Tibial nerve (tissue), 4 donors: ENCODE measurements at regions not wholly inside any gene's neighbourhood (a gene's known extent, or its start where the extent isn't known, plus 50 kb on each side); places are given as distances from the start of the nearest gene placed in this dataset.

Experiments
- DNase-seq, 2 donors: peaks; one replicate each; pipeline ENCODE4 v3.0.0-alpha.2; 2019; ENCODE audit warnings: low spot score in 2 of 2
- H3K27ac ChIP-seq, 4 donors: fragments of 200-600 bp; sonication (generic) in 3 of 4; one replicate each; pipeline ENCODE4 v1.5.1; 2017 to 2019; ENCODE audit warnings: mild to moderate bottlenecking in 1 of 4
- H3K27me3 ChIP-seq, 2 donors: fragments of 200-600 bp; sonication (generic) in 1 of 2; one replicate each; pipeline versions ENCODE4 v1.5.1 to v1.6.0; 2017 to 2019
- H3K36me3 ChIP-seq, 3 donors: fragments of 200-600 bp; sonication (generic); one replicate each; pipeline ENCODE4 v1.5.1; 2018 to 2019
- H3K4me1 ChIP-seq, 4 donors: fragments of 200-600 bp; sonication (generic) in 3 of 4; one replicate each; pipeline ENCODE4 v1.5.1; 2017 to 2019
- H3K4me3 ChIP-seq, 4 donors: fragments of 200-600 bp; sonication (generic) in 3 of 4; one replicate each; pipeline ENCODE4 v1.5.1; 2017 to 2019; ENCODE audit warnings: mild to moderate bottlenecking in 1 of 4, moderate library complexity in 1 of 4
- H3K9me3 ChIP-seq, 4 donors: fragments of 200-600 bp; sonication (generic) in 3 of 4; one replicate each; pipeline ENCODE4 v1.5.1; 2017 to 2019
- EP300 ChIP-seq, 2 donors: sonication (generic); formaldehyde crosslinking; IDR thresholded peaks; one replicate each; pipeline ENCODE4 v1.6.1; 2017; ENCODE audit warnings: antibody characterized with exemption in 2 of 2, mild to moderate bottlenecking in 1 of 2
- POLR2A ChIP-seq, 2 donors: fragments of 450-650 bp; IDR thresholded peaks; one replicate each; pipeline ENCODE4 v1.6.1; 2017; ENCODE audit warnings: antibody characterized with exemption in 2 of 2, mild to moderate bottlenecking in 2 of 2, moderate library complexity in 2 of 2
- WGBS, 2 donors: methylation state at CpG; one replicate each; pipeline ENCODE4 v1.1.5; 2018; 5-methylcytosine and 5-hydroxymethylcytosine counted together
- TF ChIP-seq, protein P1 (sequence below), 5 experiments: fragments of 200-600 bp in 3 of 5; fragments of 450-650 bp in 2 of 5; sonication (generic) in 3 of 5; IDR thresholded peaks; one replicate each; pipeline ENCODE4 v1.5.1; 2016 to 2019; ENCODE audit warnings: antibody characterized with exemption in 5 of 5, mild to moderate bottlenecking in 3 of 5, moderate library complexity in 2 of 5

DNA sequence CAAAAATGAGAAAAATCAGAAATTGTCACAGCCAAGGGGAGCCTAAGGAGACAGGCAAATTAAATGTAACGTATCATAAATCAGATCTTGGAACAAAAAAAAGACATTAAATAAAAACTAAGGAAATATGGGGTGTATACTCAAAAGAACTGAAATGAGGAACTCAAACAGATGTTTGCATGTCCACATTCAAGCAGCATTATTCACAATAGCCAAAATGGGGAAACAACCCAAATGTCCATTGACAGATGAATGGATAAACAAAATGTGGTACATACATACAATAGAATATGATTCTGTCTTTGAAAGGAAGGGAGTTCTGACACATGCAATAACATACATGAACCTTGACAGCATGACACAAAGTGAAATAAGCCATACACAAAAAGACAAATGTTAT, 155.8 kb upstream of the KLF7 start:
- Histone ChIP-seq H3K36me3 (no peaks in the 10 kb centered on the region), H3K9me3 (no peaks in the 10 kb centered on the region), H3K4me1 (peaks cover 0 to 6% (median 0%) of the 10 kb centered on the region in 4 donors), H3K27ac (no peak overlapping the region), H3K4me3 (no peak overlapping the region), H3K27me3 (no peaks in the 10 kb centered on the region)
- WGBS, 2 donors: 85 to 91% methylated on average over 1 of the region's 1 CpG
- no peak for DNase-seq
- TF ChIP-seq EP300 (IDR thresholded peaks at IDR 0.05) (peak in 1 of 2 donors; percentile 29), POLR2A (IDR thresholded peaks at IDR 0.05) (no peak)
- TF ChIP-seq, protein P1, sequence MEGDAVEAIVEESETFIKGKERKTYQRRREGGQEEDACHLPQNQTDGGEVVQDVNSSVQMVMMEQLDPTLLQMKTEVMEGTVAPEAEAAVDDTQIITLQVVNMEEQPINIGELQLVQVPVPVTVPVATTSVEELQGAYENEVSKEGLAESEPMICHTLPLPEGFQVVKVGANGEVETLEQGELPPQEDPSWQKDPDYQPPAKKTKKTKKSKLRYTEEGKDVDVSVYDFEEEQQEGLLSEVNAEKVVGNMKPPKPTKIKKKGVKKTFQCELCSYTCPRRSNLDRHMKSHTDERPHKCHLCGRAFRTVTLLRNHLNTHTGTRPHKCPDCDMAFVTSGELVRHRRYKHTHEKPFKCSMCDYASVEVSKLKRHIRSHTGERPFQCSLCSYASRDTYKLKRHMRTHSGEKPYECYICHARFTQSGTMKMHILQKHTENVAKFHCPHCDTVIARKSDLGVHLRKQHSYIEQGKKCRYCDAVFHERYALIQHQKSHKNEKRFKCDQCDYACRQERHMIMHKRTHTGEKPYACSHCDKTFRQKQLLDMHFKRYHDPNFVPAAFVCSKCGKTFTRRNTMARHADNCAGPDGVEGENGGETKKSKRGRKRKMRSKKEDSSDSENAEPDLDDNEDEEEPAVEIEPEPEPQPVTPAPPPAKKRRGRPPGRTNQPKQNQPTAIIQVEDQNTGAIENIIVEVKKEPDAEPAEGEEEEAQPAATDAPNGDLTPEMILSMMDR (IDR thresholded peaks at IDR 0.05): no peak

DNA sequence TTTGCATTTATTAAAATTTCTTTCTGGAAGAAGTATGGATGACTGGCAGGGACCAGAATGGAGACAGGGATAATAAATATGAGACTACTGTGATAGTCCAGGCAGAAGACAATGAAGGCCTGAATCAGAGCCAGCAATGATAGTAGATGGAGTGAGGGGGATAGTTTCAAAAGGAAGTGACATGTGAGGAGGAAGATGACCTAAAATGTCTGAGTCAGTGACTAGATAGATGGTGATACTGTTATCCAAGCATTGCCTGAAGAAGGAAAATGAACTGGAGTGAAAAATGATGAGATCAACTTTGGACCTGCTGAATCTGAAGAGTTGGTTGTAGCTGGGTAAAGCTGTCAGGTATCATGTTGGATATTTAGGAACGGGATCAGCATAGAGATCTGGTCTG, 158.3 kb upstream of the KLF7 start:
- no peak overlapping the region for H3K4me3 ChIP-seq
- 83 to 92% methylated on average over 1 of the region's 1 CpG for WGBS, 2 donors

DNA sequence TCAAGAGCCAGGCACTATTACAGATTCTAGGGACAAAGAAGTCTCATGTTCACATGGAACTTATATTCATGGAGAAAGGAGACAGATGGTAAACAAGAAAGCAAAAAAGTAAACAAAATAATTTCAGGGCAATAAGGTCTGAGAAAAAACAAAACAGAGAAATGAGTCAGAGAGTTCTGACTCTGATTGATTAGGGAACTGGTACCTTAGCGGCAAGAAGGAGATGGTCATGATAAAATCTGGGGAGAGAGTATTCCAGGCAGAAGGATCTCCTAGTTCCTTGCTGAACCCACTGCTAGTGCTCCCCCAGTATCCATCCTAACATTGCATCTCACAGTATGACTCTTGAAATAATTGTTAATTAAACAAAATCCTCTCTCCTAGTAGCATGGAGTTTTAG, 161.8 kb upstream of the KLF7 start:
- TF ChIP-seq EP300 (IDR thresholded peaks at IDR 0.05) (no peak), POLR2A (IDR thresholded peaks at IDR 0.05) (no peak)
- TF ChIP-seq, protein P1 (IDR thresholded peaks at IDR 0.05): no peak
- H3K27me3 ChIP-seq: no peaks in the 10 kb centered on the region
- H3K4me3 ChIP-seq: no peak overlapping the region
- 75 to 94% methylated on average over 1 of the region's 1 CpG for WGBS, 2 donors
- H3K9me3 ChIP-seq: no peaks in the 10 kb centered on the region
- H3K4me1 ChIP-seq: no peaks in the 10 kb centered on the region
- DNase-seq: no peak
- H3K36me3 ChIP-seq: no peaks in the 10 kb centered on the region
- no peak overlapping the region for H3K27ac ChIP-seq

More for the DNA sequence above, 158.3 kb upstream of the KLF7 start:
- TF ChIP-seq EP300 (IDR thresholded peaks at IDR 0.05) (no peak), POLR2A (IDR thresholded peaks at IDR 0.05) (no peak)
- TF ChIP-seq, protein P1 (IDR thresholded peaks at IDR 0.05): no peak
- Histone ChIP-seq H3K36me3 (no peaks in the 10 kb centered on the region), H3K4me1 (no peaks in the 10 kb centered on the region), H3K27ac (no peak overlapping the region), H3K9me3 (no peaks in the 10 kb centered on the region), H3K27me3 (no peaks in the 10 kb centered on the region)
- no peak for DNase-seq

DNA sequence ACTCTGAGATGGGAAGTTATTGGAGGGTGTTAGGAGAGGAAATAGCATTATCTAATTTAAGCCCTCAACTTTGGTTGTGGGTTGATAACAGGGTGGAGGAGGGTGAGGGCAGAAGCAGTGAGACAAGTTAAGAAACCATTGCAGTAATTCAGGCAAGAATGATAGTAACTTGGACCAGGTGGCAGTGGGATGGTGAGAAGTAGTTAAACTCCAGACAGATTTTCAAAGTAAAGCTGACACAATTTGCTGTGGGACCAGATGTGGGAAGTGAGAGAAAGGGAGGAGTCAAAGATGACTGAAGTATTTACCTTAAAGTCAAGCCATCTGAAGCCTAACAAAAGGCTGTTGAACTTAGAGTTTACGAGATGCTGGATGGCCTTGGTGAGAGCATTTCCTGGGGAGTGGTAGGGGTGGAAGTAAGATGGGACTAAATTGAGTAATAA, 163.2 kb upstream of the KLF7 start:
- TF ChIP-seq, protein P1 (IDR thresholded peaks at IDR 0.05): no peak
- H3K9me3 ChIP-seq: no peaks in the 10 kb centered on the region
- H3K4me3 ChIP-seq: no peak overlapping the region
- peaks cover 0 to 5% (median 1%) of the 10 kb centered on the region in 4 donors for H3K4me1 ChIP-seq
- no peak overlapping the region for H3K27ac ChIP-seq
- H3K27me3 ChIP-seq: no peaks in the 10 kb centered on the region
- WGBS, 2 donors: 72 to 79% methylated on average over 1 of the region's 1 CpG
- no peaks in the 10 kb centered on the region for H3K36me3 ChIP-seq
- DNase-seq: no peak

DNA sequence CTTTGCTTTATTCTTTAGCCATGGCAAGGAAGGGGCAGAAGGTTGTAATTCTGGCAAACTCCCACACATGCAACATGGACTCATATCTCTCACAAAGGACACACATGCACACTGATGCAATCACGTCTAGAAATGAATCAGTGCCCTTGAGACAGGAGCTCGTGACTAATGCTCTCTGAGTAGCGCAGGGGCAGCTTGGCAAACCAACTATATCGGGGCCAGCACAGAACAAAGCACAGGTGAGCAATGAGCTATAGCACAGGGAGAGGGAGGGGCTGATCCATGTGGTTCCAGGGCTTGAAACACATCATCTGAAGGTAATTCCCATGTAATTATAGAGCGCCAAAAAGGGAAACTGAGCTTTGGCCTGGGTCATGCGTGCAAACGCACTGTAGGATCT, 165.2 kb upstream of the KLF7 start:
- peak in 1 of 2 donors; percentile 29 for DNase-seq

More for the DNA sequence above, 165.2 kb upstream of the KLF7 start:
- Histone ChIP-seq H3K27me3 (no peaks in the 10 kb centered on the region), H3K4me3 (no peak overlapping the region), H3K36me3 (no peaks in the 10 kb centered on the region), H3K27ac (no peak overlapping the region), H3K9me3 (no peaks in the 10 kb centered on the region), H3K4me1 (peaks cover 0 to 21% (median 12%) of the 10 kb centered on the region in 4 donors)
- 61 to 64% methylated on average over 7 of the region's 7 CpGs for WGBS, 2 donors
- TF ChIP-seq EP300 (IDR thresholded peaks at IDR 0.05): peak in 1 of 2 donors; percentile 35
- TF ChIP-seq, protein P1 (IDR thresholded peaks at IDR 0.05): no peak
- no peak for TF ChIP-seq POLR2A (IDR thresholded peaks at IDR 0.05)
